ENCODE measurements at regions not wholly inside any gene's neighbourhood (a gene's known extent, or its start where the extent isn't known, plus 50 kb on each side); places are given as distances from the start of the nearest gene placed in this dataset.

DNA sequence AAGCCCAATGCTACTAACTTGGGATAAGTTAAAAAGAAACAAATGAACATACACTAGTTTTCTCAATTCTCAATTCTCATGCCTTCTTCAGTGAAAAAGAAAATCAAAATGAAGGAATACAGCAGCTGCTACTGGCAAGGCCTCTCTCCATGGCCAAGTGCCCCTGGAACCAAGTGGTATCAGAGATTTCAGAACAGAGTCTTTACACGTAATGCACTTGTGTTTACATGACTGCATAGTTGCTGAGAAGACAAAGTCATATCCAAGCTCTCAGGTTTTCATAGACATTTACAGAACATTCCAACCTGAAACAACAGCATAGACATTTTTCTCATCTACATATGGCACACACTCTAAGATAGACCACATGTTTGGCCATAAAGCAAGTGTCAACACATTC is 789.9 kb downstream of the CBLN2 start:
- DNase-seq: no peak
- H3K36me3 Mint-ChIP-seq: no peaks in the 10 kb centered on the region
- no peaks in the 10 kb centered on the region for H3K79me2 ChIP-seq (ENCODE audit: insufficient read depth, low read length)
- no peak overlapping the region for H3K9ac ChIP-seq (ENCODE audit: insufficient read depth, low read length, poor library complexity, severe bottlenecking)
- no peak overlapping the region for H3K27ac Mint-ChIP-seq
- no peak overlapping the region for H3K27ac ChIP-seq (ENCODE audit: low read depth in 1 of 2, low read length in 2 of 2)
- H3K27me3 ChIP-seq (ENCODE audit: control insufficient read depth in 2 of 2, insufficient read depth in 2 of 2, low read length in 2 of 2): no peaks in the 10 kb centered on the region
- no peak overlapping the region for H3K4me3 ChIP-seq (replicated peaks in 1 of 3; ENCODE audit: low read depth in 2 of 3, low read length in 3 of 3)
- TF ChIP-seq, protein P1, sequence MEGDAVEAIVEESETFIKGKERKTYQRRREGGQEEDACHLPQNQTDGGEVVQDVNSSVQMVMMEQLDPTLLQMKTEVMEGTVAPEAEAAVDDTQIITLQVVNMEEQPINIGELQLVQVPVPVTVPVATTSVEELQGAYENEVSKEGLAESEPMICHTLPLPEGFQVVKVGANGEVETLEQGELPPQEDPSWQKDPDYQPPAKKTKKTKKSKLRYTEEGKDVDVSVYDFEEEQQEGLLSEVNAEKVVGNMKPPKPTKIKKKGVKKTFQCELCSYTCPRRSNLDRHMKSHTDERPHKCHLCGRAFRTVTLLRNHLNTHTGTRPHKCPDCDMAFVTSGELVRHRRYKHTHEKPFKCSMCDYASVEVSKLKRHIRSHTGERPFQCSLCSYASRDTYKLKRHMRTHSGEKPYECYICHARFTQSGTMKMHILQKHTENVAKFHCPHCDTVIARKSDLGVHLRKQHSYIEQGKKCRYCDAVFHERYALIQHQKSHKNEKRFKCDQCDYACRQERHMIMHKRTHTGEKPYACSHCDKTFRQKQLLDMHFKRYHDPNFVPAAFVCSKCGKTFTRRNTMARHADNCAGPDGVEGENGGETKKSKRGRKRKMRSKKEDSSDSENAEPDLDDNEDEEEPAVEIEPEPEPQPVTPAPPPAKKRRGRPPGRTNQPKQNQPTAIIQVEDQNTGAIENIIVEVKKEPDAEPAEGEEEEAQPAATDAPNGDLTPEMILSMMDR (IDR thresholded peaks at IDR 0.05): no peak
- WGBS (ENCODE audit: insufficient coverage): 86% methylated on average over 1 of the region's 1 CpG
- H3K4me1 Mint-ChIP-seq: no peaks in the 10 kb centered on the region
- no peaks in the 10 kb centered on the region for H3K36me3 ChIP-seq (replicated peaks in 1 of 2; ENCODE audit: control insufficient read depth in 1 of 2, insufficient read depth in 2 of 2, low read length in 2 of 2)
- H3K4me3 Mint-ChIP-seq: no peak overlapping the region
- peaks cover 0 to 3% of the 10 kb centered on the region in 2 donors for H3K9me3 ChIP-seq (replicated peaks in 1 of 2; ENCODE audit: control insufficient read depth in 1 of 2, insufficient read depth in 1 of 2, low read length in 2 of 2)
- intact Hi-C loops (cut with micrococcal nuclease): no loop called here
- H2AFZ ChIP-seq (ENCODE audit: insufficient read depth, low read depth, low read length, poor library complexity, severe bottlenecking): no peak overlapping the region
- no peaks in the 10 kb centered on the region for H3K4me1 ChIP-seq (ENCODE audit: control insufficient read depth in 1 of 2, insufficient read depth in 2 of 2, low read length in 2 of 2)
- no peaks in the 10 kb centered on the region for H3K27me3 Mint-ChIP-seq (ENCODE audit: low read depth in 3 of 3)
- H3K9me3 Mint-ChIP-seq: peaks cover 0 to 4% (median 0%) of the 10 kb centered on the region in 7 donors
- H3K4me2 ChIP-seq (replicated peaks; ENCODE audit: extremely low read depth, low read length, poor library complexity, severe bottlenecking): no peak overlapping the region
- no peaks in the 10 kb centered on the region for H4K20me1 ChIP-seq (ENCODE audit: insufficient read depth, low read length)

DNA sequence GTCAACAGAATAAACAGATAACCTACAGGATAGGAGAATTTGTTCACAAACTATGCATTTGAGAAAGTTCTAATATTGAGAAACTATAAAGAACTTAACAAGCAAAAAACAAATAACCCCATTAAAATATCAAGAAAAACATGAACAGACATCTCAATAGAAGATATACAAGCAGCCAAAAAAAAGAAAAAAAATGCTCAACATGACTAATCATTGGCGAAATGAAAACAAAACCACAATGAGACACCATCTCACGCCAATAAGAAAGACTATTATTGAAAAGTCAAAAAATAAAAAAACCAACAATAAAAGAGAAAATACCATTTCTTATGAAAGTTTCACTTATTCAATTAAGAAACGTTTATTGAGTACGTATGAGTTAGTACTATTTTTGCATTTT is 800.5 kb downstream of the CBLN2 start:
- Histone ChIP-seq H3K27ac (ENCODE audit: low read depth in 1 of 2, low read length in 2 of 2) (no peak overlapping the region), H3K9ac (ENCODE audit: insufficient read depth, low read length, poor library complexity, severe bottlenecking) (no peak overlapping the region), H3K4me1 (ENCODE audit: control insufficient read depth in 1 of 2, insufficient read depth in 2 of 2, low read length in 2 of 2) (no peaks in the 10 kb centered on the region), H3K27me3 (ENCODE audit: control insufficient read depth in 2 of 2, insufficient read depth in 2 of 2, low read length in 2 of 2) (no peaks in the 10 kb centered on the region), H3K79me2 (ENCODE audit: insufficient read depth, low read length) (no peaks in the 10 kb centered on the region), H3K4me2 (replicated peaks; ENCODE audit: extremely low read depth, low read length, poor library complexity, severe bottlenecking) (no peak overlapping the region), H3K9me3 (replicated peaks in 1 of 2; ENCODE audit: control insufficient read depth in 1 of 2, insufficient read depth in 1 of 2, low read length in 2 of 2) (no peaks in the 10 kb centered on the region), H2AFZ (ENCODE audit: insufficient read depth, low read depth, low read length, poor library complexity, severe bottlenecking) (no peak overlapping the region), H3K4me3 (replicated peaks in 1 of 3; ENCODE audit: low read depth in 2 of 3, low read length in 3 of 3) (no peak overlapping the region), H4K20me1 (ENCODE audit: insufficient read depth, low read length) (no peaks in the 10 kb centered on the region), H3K36me3 (replicated peaks in 1 of 2; ENCODE audit: control insufficient read depth in 1 of 2, insufficient read depth in 2 of 2, low read length in 2 of 2) (no peaks in the 10 kb centered on the region)
- no peaks in the 10 kb centered on the region for H3K36me3 Mint-ChIP-seq
- H3K4me1 Mint-ChIP-seq: no peaks in the 10 kb centered on the region
- no CpG with 5 or more reads among the region's 4 CpGs for WGBS (ENCODE audit: insufficient coverage)
- no peak overlapping the region for H3K27ac Mint-ChIP-seq
- intact Hi-C loops (cut with micrococcal nuclease): no loop called here
- H3K27me3 Mint-ChIP-seq (ENCODE audit: low read depth in 3 of 3): no peaks in the 10 kb centered on the region
- TF ChIP-seq, protein P1 (IDR thresholded peaks at IDR 0.05): no peak
- no peak overlapping the region for H3K4me3 Mint-ChIP-seq
- no peak for DNase-seq
- peaks cover 0 to 6% (median 1%) of the 10 kb centered on the region in 7 donors for H3K9me3 Mint-ChIP-seq

Measured in CD14-positive monocyte (primary cell).